PC-3 (cell line): ENCODE measurements at regions not wholly inside any gene's neighbourhood (a gene's known extent, or its start where the extent isn't known, plus 50 kb on each side); places are given as distances from the start of the nearest gene placed in this dataset.

Experiments used
- ATAC-seq: fragments of 200-7000 bp; cut with Tn5 transposase; 2 replicates; pipeline ENCODE4 v1.9.1; 2020; ENCODE audit warnings: mild to moderate bottlenecking, moderate library complexity
- BruUV-seq: library from RNA; stranded (reverse); fragments of 400-500 nt; replicated peaks from 2 replicates; lab custom pipeline; 2021; lab: Mats Ljungman, UMichigan
- CTCF ChIA-PET: fragments of 300-600 bp; sonication (Branson Sonifier 250); formaldehyde crosslinking; loops from one replicate; lab custom pipeline; 2022; ENCODE audit warnings: antibody characterized with exemption; lab: Charles Lee
- POLR2A ChIA-PET: fragments of 300-600 bp; sonication (Branson Sonifier 250); formaldehyde crosslinking; loops from one replicate; lab custom pipeline; 2022; ENCODE audit warnings: antibody characterized with exemption; ENCODE audit not compliant: unreplicated experiment; lab: Charles Lee
- DNase-seq: peaks from one replicate; pipeline ENCODE4 v3.0.0-alpha.2; 2015
- H2AFZ ChIP-seq: fragments of 300-600 bp; sonication (generic); 2 replicates; pipeline ENCODE4 v1.6.0; 2016; ENCODE audit warnings: antibody characterized with exemption, low read length
- H3F3A ChIP-seq: fragments of 300-600 bp; sonication (generic); one replicate; pipeline ENCODE4 v1.6.0; 2017; ENCODE audit warnings: antibody characterized with exemption, low read length, control low read depth, mild to moderate bottlenecking; ENCODE audit not compliant: unreplicated experiment
- H3K27ac ChIP-seq: fragments of 300-600 bp; sonication (generic); 2 replicates; pipeline ENCODE4 v1.5.1; 2016; ENCODE audit warnings: mild to moderate bottlenecking, low read length
- H3K27me3 ChIP-seq: fragments of 300-600 bp; sonication (generic); 2 replicates; pipeline ENCODE4 v1.6.1; 2016; ENCODE audit warnings: low read length, mixed read lengths
- H3K36me3 ChIP-seq: fragments of 300-600 bp; sonication (generic); 2 replicates; pipeline ENCODE4 v1.6.1; 2016; ENCODE audit warnings: low read depth, mixed run types, low read length, mixed read lengths
- H3K4me1 ChIP-seq: fragments of 300-600 bp; sonication (generic); 2 replicates; pipeline ENCODE4 v1.5.1; 2016; ENCODE audit warnings: low read length; ENCODE audit not compliant: insufficient read depth
- H3K4me2 ChIP-seq: fragments of 300-600 bp; sonication (generic); 2 replicates; pipeline ENCODE4 v1.6.0; 2016; ENCODE audit warnings: low read length
- H3K4me3 ChIP-seq: fragments of 300-600 bp; sonication (generic); 2 replicates; pipeline ENCODE4 v1.5.1; 2016; ENCODE audit warnings: mild to moderate bottlenecking, low read length, mixed read lengths
- H3K79me2 ChIP-seq: fragments of 300-600 bp; sonication (generic); 2 replicates; pipeline ENCODE4 v1.6.1; 2017; ENCODE audit warnings: low read length, mixed read lengths
- H3K9ac ChIP-seq: fragments of 300-600 bp; sonication (generic); 2 replicates; pipeline ENCODE4 v1.6.0; 2016; ENCODE audit warnings: mild to moderate bottlenecking, low read length
- H3K9me2 ChIP-seq: fragments of 300-600 bp; sonication (generic); replicated peaks from 2 replicates; pipeline ENCODE4 v1.6.1; 2016; ENCODE audit warnings: mixed run types, low read length, mixed read lengths
- H3K9me3 ChIP-seq: fragments of 300-600 bp; sonication (generic); 2 replicates; pipeline ENCODE4 v1.6.1; 2016; ENCODE audit warnings: low read length, mixed read lengths
- H4K20me1 ChIP-seq: fragments of 300-600 bp; sonication (generic); 2 replicates; pipeline ENCODE4 v1.6.1; 2016; ENCODE audit warnings: low read length, mixed read lengths
- CTCF ChIP-seq: fragments of 300-600 bp; sonication (generic); conservative IDR thresholded peaks from 2 replicates; pipeline ENCODE4 v1.5.1; 2017; ENCODE audit warnings: antibody characterized with exemption, low read depth, mild to moderate bottlenecking, low read length
- EZH2 ChIP-seq: fragments of 300-600 bp; sonication (generic); IDR thresholded peaks from one replicate; pipeline ENCODE4 v1.6.1; 2017; ENCODE audit warnings: antibody characterized with exemption, mild to moderate bottlenecking, low read length; ENCODE audit not compliant: unreplicated experiment
- EZH2phosphoT487 ChIP-seq: fragments of 300-600 bp; sonication (generic); IDR thresholded peaks from 2 replicates; pipeline ENCODE4 v1.6.1; 2018; ENCODE audit warnings: mild to moderate bottlenecking, antibody characterized with exemption, low read length, borderline replicate concordance
- intact Hi-C: fragments of 100-400 bp; cut with micrococcal nuclease; formaldehyde crosslinking; loops from 2 replicates; pipeline ENCODE4 v1.9.0; 2023

DNA sequence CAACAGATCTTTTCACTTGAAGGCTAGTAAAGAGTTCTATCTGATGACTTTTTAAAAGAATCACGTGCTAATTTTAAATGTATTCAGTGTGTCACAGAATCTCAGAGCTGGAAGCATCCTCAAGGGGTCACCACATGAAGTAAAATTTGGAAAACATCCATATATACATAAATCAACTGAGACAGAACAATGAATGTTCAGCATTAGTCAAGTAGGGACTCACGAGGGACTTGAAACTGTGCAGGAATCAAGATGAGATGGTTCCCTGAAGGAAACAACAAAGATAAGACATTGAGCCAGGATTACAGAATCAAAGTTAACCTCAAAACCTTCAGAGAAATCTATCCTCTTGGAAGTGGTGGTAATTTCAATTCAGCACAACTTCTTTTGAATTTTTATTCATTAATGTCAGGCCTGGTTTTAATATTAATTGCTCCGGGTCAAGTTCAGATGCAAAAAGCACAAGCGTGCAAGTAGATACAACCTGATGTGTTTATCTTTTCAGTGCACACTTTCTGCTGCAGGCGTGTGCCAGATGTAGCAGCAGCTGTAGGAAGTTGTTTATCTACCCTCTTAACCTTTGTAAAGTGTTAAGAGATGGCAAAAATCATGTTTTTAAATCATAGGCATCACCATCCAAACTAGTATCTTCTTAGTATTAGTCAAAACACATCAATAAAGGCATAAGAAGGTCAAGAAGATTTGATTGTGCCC, 87.7 kb upstream of the SRD5A3 start:
- Histone ChIP-seq H3K79me2 (no peaks in the 10 kb centered on the region), H3F3A (no peaks in the 10 kb centered on the region), H2AFZ (no peak overlapping the region), H3K36me3 (no peaks in the 10 kb centered on the region), H3K9me2 (no peaks in the 10 kb centered on the region), H3K4me1 (no peaks in the 10 kb centered on the region), H3K4me2 (no peak overlapping the region), H3K27ac (no peak overlapping the region), H4K20me1 (no peaks in the 10 kb centered on the region), H3K9me3 (no peaks in the 10 kb centered on the region), H3K9ac (no peak overlapping the region), H3K27me3 (no peaks in the 10 kb centered on the region), H3K4me3 (no peak overlapping the region)
- CTCF ChIA-PET: no interaction called here
- no peak for ATAC-seq
- POLR2A ChIA-PET: no interaction called here
- intact Hi-C loops: no loop called here
- no peak for TF ChIP-seq CTCF
- no peak for TF ChIP-seq EZH2phosphoT487
- no peak for TF ChIP-seq EZH2
- no peak for DNase-seq
- BruUV-seq: no TSS peak

- H2AFZ ChIP-seq: no peak overlapping the region
- no peak for ATAC-seq
These were observed 86.7 kb upstream of the SRD5A3 start for GRCh38 chr4:55259294-55259693.

More at GRCh38 chr4:55259294-55259693, 86.7 kb upstream of the SRD5A3 start:
- DNase-seq: no peak
- no peak overlapping the region for H3K4me2 ChIP-seq
- no TSS peak for BruUV-seq
- no peak overlapping the region for H3K9ac ChIP-seq
- no peaks in the 10 kb centered on the region for H3K4me1 ChIP-seq
- H3K9me2 ChIP-seq: no peaks in the 10 kb centered on the region
- H3K9me3 ChIP-seq: no peaks in the 10 kb centered on the region
- no peak overlapping the region for H3K27ac ChIP-seq
- H3K36me3 ChIP-seq: no peaks in the 10 kb centered on the region
- no peaks in the 10 kb centered on the region for H3F3A ChIP-seq
- H4K20me1 ChIP-seq: no peaks in the 10 kb centered on the region
- intact Hi-C loops: no loop called here
- no peaks in the 10 kb centered on the region for H3K27me3 ChIP-seq
- no peak overlapping the region for H3K4me3 ChIP-seq
- TF ChIP-seq CTCF (no peak), EZH2 (no peak), EZH2phosphoT487 (no peak)
- ChIA-PET CTCF (no interaction called here), POLR2A (no interaction called here)
- H3K79me2 ChIP-seq: no peaks in the 10 kb centered on the region
